HG03469 (cell line): ENCODE measurements at regions not wholly inside any gene's neighbourhood (a gene's known extent, or its start where the extent isn't known, plus 50 kb on each side); places are given as distances from the start of the nearest gene placed in this dataset.

Experiments used
- ATAC-seq: cut with Tn5 transposase; IDR thresholded peaks from one replicate; pipeline ENCODE4 v1.9.1; 2021; ENCODE audit warnings: mild to moderate bottlenecking, moderate library complexity, moderate number of reproducible peaks; ENCODE audit not compliant: unreplicated experiment

DNA sequence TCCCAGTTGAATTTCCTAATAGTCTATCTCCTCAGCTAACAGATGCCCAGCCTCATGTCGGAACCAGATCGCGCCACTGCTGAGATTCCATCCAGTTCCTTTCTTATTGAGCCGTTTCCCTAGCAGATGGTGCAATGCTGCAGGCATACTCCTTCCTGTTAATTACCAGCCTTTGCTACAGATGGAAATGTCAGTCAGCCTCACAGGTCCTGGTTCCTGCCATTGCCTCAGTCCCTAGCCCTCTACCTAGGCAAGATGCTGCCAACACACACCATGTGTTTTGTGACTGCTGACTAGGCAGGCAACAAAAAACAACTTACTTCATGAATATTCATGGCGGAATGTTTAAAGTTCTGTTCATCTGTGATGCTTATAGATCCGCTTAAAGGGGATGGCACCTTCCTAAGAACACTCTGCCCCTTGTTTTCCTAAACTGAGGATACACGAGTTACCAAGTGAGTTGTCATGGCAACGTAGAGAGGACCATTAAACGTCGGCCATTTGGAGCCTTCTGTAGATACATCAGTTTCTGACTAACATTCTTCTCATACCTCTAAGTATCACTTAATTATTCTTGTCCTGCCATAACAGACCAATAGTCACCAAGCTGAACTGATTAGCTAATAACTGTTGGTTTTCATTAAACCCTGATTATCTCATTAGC, 749.5 kb downstream of the RNF144A start:
- ATAC-seq = no peak

DNA sequence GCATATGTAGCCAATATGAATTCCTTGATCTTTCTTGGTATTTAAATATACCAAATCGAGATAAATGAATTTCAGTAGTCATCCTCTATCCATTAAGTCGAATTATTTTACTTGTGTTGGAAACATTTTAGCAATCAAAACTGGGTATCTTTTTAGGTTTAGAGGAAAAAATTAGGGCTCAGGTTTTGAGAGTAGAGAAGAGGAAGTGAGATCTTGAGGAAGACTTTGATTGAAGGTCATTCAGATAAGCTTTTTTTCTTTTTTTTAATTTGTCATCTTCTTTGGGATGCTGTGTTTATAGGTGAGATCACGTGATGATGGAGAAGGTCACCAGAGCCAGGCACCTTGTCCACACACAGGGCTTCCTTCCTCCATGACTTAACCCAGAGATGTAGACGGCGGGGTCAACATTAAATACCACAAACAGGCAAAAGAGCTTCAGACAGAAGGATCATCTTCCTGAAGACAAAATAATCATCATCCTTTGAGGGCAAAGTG, 750.1 kb downstream of the RNF144A start:
- no peak for ATAC-seq

- ATAC-seq = no peak
Observed at GRCh38 chr2:7670905-7671641, 753.9 kb downstream of the RNF144A start.

GRCh38 chr2:7672027-7672684, 754.9 kb downstream of the RNF144A start:
- ATAC-seq = no peak

GRCh38 chr2:7672685-7673071, 755.5 kb downstream of the RNF144A start:
- ATAC-seq = no peak

DNA sequence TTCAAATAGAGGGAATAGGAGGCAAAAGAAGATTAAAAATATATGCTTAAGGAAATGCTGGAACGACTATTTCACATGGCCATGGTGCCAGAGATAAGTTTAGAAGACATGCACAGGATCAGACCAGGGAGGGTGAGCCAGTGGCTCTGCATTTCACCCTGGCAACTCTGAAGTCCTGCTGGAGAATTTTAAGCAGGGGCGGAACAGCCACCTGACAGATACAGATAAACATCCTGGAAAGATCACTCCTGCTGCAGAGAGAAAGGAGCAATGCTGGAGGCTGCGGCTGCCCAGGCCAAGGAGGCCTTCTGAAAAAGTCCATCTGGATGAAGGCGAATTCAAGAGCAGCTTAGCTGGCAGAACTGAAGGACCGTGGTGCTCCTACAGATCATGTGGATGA, 755.9 kb downstream of the RNF144A start:
- no peak for ATAC-seq

DNA sequence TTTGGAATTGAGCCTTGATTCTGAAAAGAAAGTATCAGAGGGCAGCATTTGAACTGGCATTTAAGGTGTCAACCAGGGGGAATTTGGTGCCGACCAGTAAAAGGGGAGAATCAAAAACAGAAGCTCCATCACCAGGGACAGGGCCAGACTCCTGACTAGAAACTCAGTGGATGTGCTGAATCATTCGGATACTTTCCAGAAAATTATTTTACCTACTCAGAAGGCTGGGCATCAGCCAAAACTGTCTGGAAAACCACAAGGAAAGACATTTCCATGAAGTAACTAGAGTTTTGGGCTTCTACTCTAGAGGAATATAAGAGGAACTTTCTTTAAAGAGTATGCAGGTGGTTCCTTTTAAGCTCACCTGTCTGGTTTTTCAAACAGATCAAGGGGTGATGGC, 756.6 kb downstream of the RNF144A start:
- no peak for ATAC-seq

DNA sequence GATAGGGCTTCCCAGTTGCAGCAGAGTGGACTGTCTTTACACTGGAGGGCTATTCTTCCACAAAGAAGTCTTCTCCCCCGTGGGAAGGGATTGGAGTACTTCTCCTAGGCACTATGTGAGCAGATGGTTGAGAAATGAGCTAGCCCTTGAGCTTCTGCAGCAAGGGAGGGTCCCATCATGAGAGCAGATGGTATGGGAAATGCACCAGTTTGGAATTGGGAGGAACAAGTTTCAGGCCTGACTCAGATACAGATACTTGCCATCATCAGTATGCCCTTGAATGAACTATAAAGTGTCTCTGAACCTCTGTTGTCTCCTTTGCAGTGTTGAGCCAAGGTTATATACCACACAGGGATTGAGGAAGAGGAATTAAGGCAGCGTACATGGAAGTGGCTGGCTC, 757.4 kb downstream of the RNF144A start:
- no peak for ATAC-seq

- no peak for ATAC-seq
Observed at GRCh38 chr2:7676714-7677113, 759.5 kb downstream of the RNF144A start.

- no peak for ATAC-seq
Observed at GRCh38 chr2:7681881-7682461, 764.8 kb downstream of the RNF144A start.

DNA sequence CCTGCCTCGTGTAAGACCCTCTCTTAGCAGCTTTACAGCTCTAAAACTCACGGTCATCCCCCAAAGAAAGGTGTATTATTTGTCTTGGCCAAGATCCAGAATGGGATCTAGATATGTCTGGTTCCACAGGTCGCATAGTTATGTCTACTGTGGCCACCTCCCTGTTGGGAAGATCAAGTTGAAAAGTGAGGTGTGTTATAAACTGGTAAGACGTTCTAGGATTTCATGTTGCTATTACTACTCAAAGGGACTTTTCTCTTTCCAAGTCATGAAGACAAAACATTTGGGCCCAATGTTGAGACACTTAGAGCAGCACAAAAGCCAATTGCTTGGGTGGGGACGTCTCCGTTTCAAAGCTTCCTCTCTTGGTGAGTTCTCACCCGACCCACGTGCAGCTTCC, 766.0 kb downstream of the RNF144A start:
- no peak for ATAC-seq

GRCh38 chr2:7683708-7684107, 766.5 kb downstream of the RNF144A start:
- ATAC-seq = no peak

- ATAC-seq = no peak
Observed at GRCh38 chr2:7685342-7686015, 768.3 kb downstream of the RNF144A start.

GRCh38 chr2:7686016-7686385, 768.8 kb downstream of the RNF144A start:
- no peak for ATAC-seq

GRCh38 chr2:7691961-7692656, 774.9 kb downstream of the RNF144A start:
- ATAC-seq = no peak

DNA sequence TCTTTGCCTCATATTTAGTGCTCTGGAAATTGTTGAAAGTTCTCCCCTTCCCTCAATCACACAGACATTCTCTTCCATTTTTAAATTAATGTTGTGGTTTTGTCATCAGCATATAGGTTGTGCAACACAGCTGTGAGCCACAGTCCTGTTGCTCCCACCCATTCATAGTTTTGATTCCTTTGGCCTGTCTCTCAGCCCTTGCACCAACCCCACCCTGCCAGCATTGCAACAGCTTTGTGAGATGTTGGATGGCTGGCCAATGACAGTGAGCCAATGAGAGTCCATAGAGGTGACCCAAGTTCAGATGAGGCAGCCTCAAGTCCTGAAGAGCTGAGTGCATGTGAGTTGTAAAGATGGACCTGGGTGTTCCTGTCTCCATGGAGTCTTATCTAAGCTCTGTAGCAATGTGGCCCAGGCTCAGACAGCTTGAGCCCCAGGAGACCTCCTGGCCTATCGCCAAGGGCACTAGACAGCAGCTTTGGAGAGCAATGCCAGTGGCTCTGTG, 775.5 kb downstream of the RNF144A start:
- no peak for ATAC-seq

GRCh38 chr2:7693246-7694075, 776.2 kb downstream of the RNF144A start:
- no peak for ATAC-seq

DNA sequence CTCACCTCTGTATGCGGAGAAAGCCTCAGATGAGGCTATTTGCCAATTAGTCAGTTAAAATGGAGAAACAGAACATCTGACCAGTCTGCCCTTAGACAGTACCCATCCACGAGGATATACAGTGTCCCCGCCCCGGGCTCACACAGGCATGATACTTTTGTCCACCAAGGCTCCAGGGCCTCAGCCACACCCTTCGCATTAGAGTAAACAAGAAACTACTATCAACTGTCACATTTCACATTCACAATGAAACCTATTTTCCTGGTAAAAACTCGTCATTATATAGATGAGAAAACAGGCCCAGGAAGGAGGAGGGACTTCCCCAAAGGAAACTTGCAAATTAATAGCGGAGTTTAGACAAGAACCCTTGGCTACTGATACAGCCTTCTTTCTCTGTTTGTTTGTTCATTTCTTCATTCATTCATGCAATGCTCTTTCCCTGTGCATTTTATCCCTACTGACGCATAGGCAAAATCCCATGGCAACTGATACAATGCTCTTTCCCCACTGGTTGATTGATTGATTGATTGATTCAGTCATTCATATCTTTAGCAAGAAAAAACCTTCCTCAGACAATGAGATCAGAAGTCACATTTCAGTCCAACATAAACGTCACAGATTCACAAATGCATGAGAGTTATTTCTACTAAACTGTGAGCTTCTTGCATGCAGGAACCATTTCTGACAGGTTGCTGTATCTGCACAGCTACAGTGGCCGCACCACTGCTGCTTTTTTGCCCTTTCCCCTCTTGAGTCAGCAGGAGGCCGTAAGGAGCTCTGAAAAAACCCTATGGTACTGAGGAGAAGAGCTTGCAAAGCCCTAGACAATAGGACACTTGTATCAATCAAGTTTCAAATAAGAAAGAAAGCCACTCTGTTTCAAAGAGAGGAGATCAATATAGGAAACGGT, 777.1 kb downstream of the RNF144A start:
- no peak for ATAC-seq
